Ovary (tissue), 7 donors: ENCODE measurements at regions not wholly inside any gene's neighbourhood (a gene's known extent, or its start where the extent isn't known, plus 50 kb on each side); places are given as distances from the start of the nearest gene placed in this dataset.

Experiments
- DNase-seq, 5 donors: peaks; one replicate each; pipeline ENCODE4 v3.0.0-alpha.2; 2019 to 2020
- H3K27ac ChIP-seq, 2 donors: fragments of 200-600 bp; one replicate each; pipeline versions ENCODE4 v1.5.1 to v1.8.0; 2019 to 2022
- H3K27me3 ChIP-seq: fragments of 200-600 bp; one replicate; pipeline ENCODE4 v1.8.0; 2022
- H3K36me3 ChIP-seq: fragments of 200-600 bp; sonication (generic); one replicate; pipeline ENCODE4 v1.5.1; 2019
- H3K4me1 ChIP-seq: one replicate; pipeline ENCODE4 v1.8.1; 2013; ENCODE audit warnings: mild to moderate bottlenecking, moderate library complexity; ENCODE audit not compliant: insufficient read depth
- H3K4me3 ChIP-seq: fragments of 200-600 bp; sonication (generic); one replicate; pipeline ENCODE4 v1.5.1; 2017
- H3K9me3 ChIP-seq, 2 donors: fragments of 200-600 bp in 1 of 2; sonication (generic) in 1 of 2; one replicate each; pipeline versions ENCODE4 v1.5.1 to v1.8.1; 2013 to 2019; ENCODE audit warnings: mild to moderate bottlenecking in 1 of 2, moderate library complexity in 1 of 2
- EP300 ChIP-seq: sonication (generic); formaldehyde crosslinking; IDR thresholded peaks from one replicate; pipeline ENCODE4 v1.6.1; 2017; ENCODE audit warnings: antibody characterized with exemption
- POLR2A ChIP-seq: fragments of 450-650 bp; IDR thresholded peaks from one replicate; pipeline ENCODE4 v1.6.1; 2017; ENCODE audit warnings: antibody characterized with exemption, mild to moderate bottlenecking, moderate library complexity
- WGBS, 3 donors: extraction: QIAGEN DNeasy Blood & Tissue Kit in 1 of 3; methylation state at CpG; one replicate each; pipeline versions ENCODE4 v1.1.5 to v1.1.7; 2013 to 2017; 5-methylcytosine and 5-hydroxymethylcytosine counted together
- intact Hi-C, 4 donors: fragments of 100-400 bp; cut with DNase I; formaldehyde crosslinking; loops; one replicate each; pipeline versions ENCODE4 v1.11.0 to v1.15.1; 2022 to 2023
- TF ChIP-seq, protein P1 (sequence below), 3 donors: fragments of 450-650 bp in 2 of 3; fragments of 200-600 bp in 1 of 3; IDR thresholded peaks; one replicate each; pipeline versions ENCODE4 v1.5.1 to v1.8.0; 2016 to 2022; ENCODE audit warnings: antibody characterized with exemption in 3 of 3, mild to moderate bottlenecking in 1 of 3
- donor health status: DM: no; HTN: no; CAD: no; lungs with moderate emphysema.
- donor health status: DM: no; HTN: no; CAD: no.
- donor health status: Bipolar disorder and iron deficiency.
- donor health status: DM: no; HTN: no; CAD: no.
- donor health status: DM: yes; HTN: yes; CAD: no.

DNA sequence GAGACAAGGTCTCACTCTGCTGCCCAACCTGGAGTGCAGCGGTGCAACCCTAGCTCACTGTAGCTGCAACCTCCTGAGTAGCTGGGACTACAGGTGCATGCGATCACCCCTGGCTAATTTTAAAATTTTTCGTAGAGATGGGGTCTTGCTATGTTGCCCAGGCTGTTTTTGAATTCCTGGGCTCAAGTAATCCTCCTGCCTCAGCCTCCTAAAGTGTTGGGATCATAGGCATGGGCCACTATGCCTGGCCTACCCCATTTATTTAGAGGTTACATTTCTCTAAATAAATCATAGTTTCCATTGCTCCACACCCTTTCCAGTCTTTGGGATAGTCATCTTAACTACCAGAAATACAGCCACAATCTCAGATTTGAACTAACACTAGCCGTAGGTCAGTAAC lies 134.7 kb upstream of the CITED2 start:
- Histone ChIP-seq H3K27ac (no peak overlapping the region), H3K27me3 (no peaks in the 10 kb centered on the region), H3K36me3 (no peaks in the 10 kb centered on the region), H3K9me3 (no peaks in the 10 kb centered on the region), H3K4me3 (no peak overlapping the region), H3K4me1 (peaks cover 2% of the 10 kb centered on the region)
- intact Hi-C loops = no loop called here
- no peak for DNase-seq
- TF ChIP-seq EP300 (no peak), POLR2A (no peak)
- TF ChIP-seq, protein P1, sequence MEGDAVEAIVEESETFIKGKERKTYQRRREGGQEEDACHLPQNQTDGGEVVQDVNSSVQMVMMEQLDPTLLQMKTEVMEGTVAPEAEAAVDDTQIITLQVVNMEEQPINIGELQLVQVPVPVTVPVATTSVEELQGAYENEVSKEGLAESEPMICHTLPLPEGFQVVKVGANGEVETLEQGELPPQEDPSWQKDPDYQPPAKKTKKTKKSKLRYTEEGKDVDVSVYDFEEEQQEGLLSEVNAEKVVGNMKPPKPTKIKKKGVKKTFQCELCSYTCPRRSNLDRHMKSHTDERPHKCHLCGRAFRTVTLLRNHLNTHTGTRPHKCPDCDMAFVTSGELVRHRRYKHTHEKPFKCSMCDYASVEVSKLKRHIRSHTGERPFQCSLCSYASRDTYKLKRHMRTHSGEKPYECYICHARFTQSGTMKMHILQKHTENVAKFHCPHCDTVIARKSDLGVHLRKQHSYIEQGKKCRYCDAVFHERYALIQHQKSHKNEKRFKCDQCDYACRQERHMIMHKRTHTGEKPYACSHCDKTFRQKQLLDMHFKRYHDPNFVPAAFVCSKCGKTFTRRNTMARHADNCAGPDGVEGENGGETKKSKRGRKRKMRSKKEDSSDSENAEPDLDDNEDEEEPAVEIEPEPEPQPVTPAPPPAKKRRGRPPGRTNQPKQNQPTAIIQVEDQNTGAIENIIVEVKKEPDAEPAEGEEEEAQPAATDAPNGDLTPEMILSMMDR (IDR thresholded peaks at IDR 0.05) = no peak
- WGBS, 3 donors = 95 to 99% (median 97%) methylated on average over 4 of the region's 4 CpGs

GRCh38 chr6:139508576-139508975 lies 134.1 kb upstream of the CITED2 start:
- TF ChIP-seq, protein P1 (IDR thresholded peaks at IDR 0.05) = no peak
- TF ChIP-seq POLR2A = no peak
- no peak for TF ChIP-seq EP300
- H3K27ac ChIP-seq = no peak overlapping the region
- H3K36me3 ChIP-seq = no peaks in the 10 kb centered on the region
- H3K4me1 ChIP-seq = peaks cover 2% of the 10 kb centered on the region
- 83 to 88% (median 85%) methylated on average over 2 of the region's 2 CpGs for WGBS, 3 donors
- no peaks in the 10 kb centered on the region for H3K27me3 ChIP-seq
- H3K9me3 ChIP-seq = no peaks in the 10 kb centered on the region
- no peak for DNase-seq
- intact Hi-C loops = no loop called here
- H3K4me3 ChIP-seq = no peak overlapping the region

DNA sequence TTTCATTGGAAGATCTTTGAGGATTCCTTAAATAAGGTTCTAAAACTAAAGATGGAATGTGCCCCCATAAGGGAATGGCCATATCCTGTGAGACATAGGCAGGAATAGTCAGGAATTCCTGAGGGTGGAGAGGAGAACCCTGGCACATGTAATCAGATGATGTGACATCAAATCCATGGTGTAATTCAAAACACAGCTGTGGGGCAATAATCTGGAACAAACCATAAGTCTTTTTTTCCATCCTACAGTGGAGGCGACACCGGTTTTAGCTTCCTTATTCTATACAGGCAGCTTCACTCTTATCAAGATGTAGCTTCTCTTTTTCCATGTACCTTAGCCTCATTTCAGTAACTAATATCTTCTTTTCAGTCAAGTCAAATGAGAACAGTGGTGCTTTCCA lies 133.6 kb upstream of the CITED2 start:
- WGBS, 3 donors = 90 to 97% (median 96%) methylated on average over 2 of the region's 2 CpGs
- DNase-seq = no peak
- intact Hi-C loops = no loop called here

GRCh38 chr6:139500977-139501376 lies 126.5 kb upstream of the CITED2 start:
- Histone ChIP-seq H3K9me3 (no peaks in the 10 kb centered on the region), H3K27me3 (no peaks in the 10 kb centered on the region), H3K36me3 (no peaks in the 10 kb centered on the region), H3K27ac (no peak overlapping the region), H3K4me3 (no peak overlapping the region), H3K4me1 (peaks cover 1% of the 10 kb centered on the region)
- TF ChIP-seq POLR2A (no peak), EP300 (no peak)
- TF ChIP-seq, protein P1 (IDR thresholded peaks at IDR 0.05) = no peak
- DNase-seq = no peak
- WGBS, 3 donors = 94 to 98% (median 95%) methylated on average over 1 of the region's 1 CpG
- intact Hi-C loops = no loop called here

More for the DNA sequence above, 133.6 kb upstream of the CITED2 start:
- no peak overlapping the region for H3K4me3 ChIP-seq
- H3K36me3 ChIP-seq = no peaks in the 10 kb centered on the region
- H3K27ac ChIP-seq = no peak overlapping the region
- TF ChIP-seq, protein P1 (IDR thresholded peaks at IDR 0.05) = no peak
- TF ChIP-seq EP300 (no peak), POLR2A (no peak)
- no peaks in the 10 kb centered on the region for H3K9me3 ChIP-seq
- H3K4me1 ChIP-seq = peaks cover 2% of the 10 kb centered on the region
- no peaks in the 10 kb centered on the region for H3K27me3 ChIP-seq

DNA sequence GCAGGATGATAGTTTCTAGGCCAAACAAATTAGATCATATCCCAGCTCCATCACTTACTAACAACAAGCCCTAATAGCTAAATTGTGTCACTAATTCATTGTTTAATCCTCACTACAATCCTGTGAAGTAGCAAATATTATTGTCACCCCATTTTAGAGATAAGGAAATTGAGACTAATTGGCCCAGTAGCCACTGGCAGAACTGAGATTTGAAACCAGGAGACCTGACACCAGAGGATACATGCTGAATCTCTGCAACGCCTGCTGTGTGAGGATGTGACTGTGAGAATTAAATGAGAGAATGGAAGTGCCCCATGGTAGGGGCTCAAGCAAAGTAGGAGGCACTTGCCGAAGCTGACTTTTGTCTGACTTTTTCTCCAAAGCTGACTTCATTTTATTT lies 124.3 kb upstream of the CITED2 start:
- intact Hi-C loops = no loop called here
- no peak overlapping the region for H3K4me3 ChIP-seq
- no peak overlapping the region for H3K27ac ChIP-seq
- no peaks in the 10 kb centered on the region for H3K27me3 ChIP-seq
- no peak for DNase-seq
- peaks cover 1% of the 10 kb centered on the region for H3K4me1 ChIP-seq
- no peaks in the 10 kb centered on the region for H3K9me3 ChIP-seq
- WGBS, 3 donors = 83 to 91% (median 87%) methylated on average over 2 of the region's 2 CpGs
- no peaks in the 10 kb centered on the region for H3K36me3 ChIP-seq
- no peak for TF ChIP-seq POLR2A
- TF ChIP-seq, protein P1 (IDR thresholded peaks at IDR 0.05) = no peak
- no peak for TF ChIP-seq EP300
